OCI-LY3 (cell line): ENCODE measurements at regions not wholly inside any gene's neighbourhood (a gene's known extent, or its start where the extent isn't known, plus 50 kb on each side); places are given as distances from the start of the nearest gene placed in this dataset.

Experiments
- H2AFZ ChIP-seq: fragments of 200-600, 300-600 bp; shearing (Covaris generic); 2 replicates; pipeline ENCODE4 v1.6.0; 2014; ENCODE audit warnings: antibody characterized with exemption, low read depth, low read length
- H3K27ac ChIP-seq: fragments of 200-600, 300-600 bp; sonication (generic); 2 replicates; pipeline ENCODE4 v1.5.1; 2014; ENCODE audit warnings: mild to moderate bottlenecking, low read length, moderate library complexity, mixed read lengths
- H3K27me3 ChIP-seq: fragments of 200-600, 300-600 bp; sonication (generic); 2 replicates; pipeline ENCODE4 v1.6.1; 2014; ENCODE audit warnings: low read depth, low read length, mixed read lengths
- H3K36me3 ChIP-seq: fragments of 200-600, 300-600 bp; sonication (generic); replicated peaks from 2 replicates; pipeline ENCODE3; 2014; ENCODE audit warnings: low read depth, low read length, mixed read lengths
- H3K4me1 ChIP-seq: fragments of 300-600, 200-600 bp; sonication (generic); 2 replicates; pipeline ENCODE4 v1.6.1; 2014; ENCODE audit warnings: low read length, mixed read lengths
- H3K4me2 ChIP-seq: fragments of 200-600, 300-600 bp; sonication (generic); 2 replicates; pipeline ENCODE4 v1.6.1; 2014; ENCODE audit warnings: low read length, mixed read lengths
- H3K4me3 ChIP-seq: fragments of 300-600, 200-600 bp; sonication (generic); 2 replicates; pipeline ENCODE4 v1.5.1; 2014; ENCODE audit warnings: antibody characterized with exemption, mild to moderate bottlenecking, low read length, moderate library complexity
- H3K79me2 ChIP-seq: fragments of 300-600, 200-600 bp; shearing (Covaris generic); 2 replicates; pipeline ENCODE4 v1.6.1; 2014; ENCODE audit warnings: mild to moderate bottlenecking, low read length, mixed read lengths
- H3K9ac ChIP-seq: fragments of 300-600, 200-600 bp; shearing (Covaris generic); 2 replicates; pipeline ENCODE4 v1.6.0; 2014; ENCODE audit warnings: mild to moderate bottlenecking, low read length, moderate library complexity
- H3K9me3 ChIP-seq: fragments of 200-600, 300-600 bp; shearing (Covaris generic); 2 replicates; pipeline ENCODE4 v1.6.1; 2014; ENCODE audit warnings: low read length, mixed read lengths; ENCODE audit not compliant: insufficient read depth
- H4K20me1 ChIP-seq: fragments of 200-600, 300-600 bp; sonication (generic); 2 replicates; pipeline ENCODE4 v1.6.1; 2016; ENCODE audit warnings: low read length, mixed read lengths; ENCODE audit not compliant: insufficient read depth
- EZH2phosphoT487 ChIP-seq: fragments of 200-600 bp; shearing (Covaris generic); IDR thresholded peaks from 2 replicates; pipeline ENCODE4 v1.6.1; 2018; ENCODE audit warnings: antibody characterized with exemption, mixed run types, low read depth
- TF ChIP-seq, protein P1 (sequence below): fragments of 200-600, 300-600 bp; sonication (generic); IDR thresholded peaks from 2 replicates; pipeline ENCODE4 v1.5.1; 2014; ENCODE audit warnings: antibody characterized with exemption, low read length, low read depth

DNA sequence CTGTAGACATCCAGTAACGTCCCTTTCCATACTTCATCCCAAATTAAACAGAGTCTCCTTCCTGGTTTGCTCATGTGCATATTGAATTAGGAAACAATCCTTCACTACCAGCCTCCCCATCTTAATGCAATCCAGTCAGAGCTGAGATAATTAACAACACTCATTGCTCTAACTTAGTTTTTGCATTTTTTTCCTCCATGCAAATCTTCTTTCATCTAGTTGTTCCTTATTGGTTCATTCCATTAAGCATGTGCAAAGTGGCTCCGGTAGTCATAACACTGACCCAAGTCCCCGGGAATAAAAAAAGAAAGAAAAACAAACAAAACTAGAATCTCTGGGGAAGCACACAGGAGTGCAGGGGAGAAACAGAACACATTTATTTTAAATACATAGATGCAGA lies 1176.1 kb downstream of the GATA3 start:
- Histone ChIP-seq H4K20me1 (no peaks in the 10 kb centered on the region), H3K36me3 (no peaks in the 10 kb centered on the region), H3K27ac (no peak overlapping the region), H3K9ac (no peak overlapping the region), H3K79me2 (no peaks in the 10 kb centered on the region), H2AFZ (no peak overlapping the region), H3K9me3 (no peaks in the 10 kb centered on the region), H3K4me1 (no peaks in the 10 kb centered on the region), H3K4me2 (no peak overlapping the region), H3K27me3 (no peaks in the 10 kb centered on the region), H3K4me3 (no peak overlapping the region)
- TF ChIP-seq, protein P1, sequence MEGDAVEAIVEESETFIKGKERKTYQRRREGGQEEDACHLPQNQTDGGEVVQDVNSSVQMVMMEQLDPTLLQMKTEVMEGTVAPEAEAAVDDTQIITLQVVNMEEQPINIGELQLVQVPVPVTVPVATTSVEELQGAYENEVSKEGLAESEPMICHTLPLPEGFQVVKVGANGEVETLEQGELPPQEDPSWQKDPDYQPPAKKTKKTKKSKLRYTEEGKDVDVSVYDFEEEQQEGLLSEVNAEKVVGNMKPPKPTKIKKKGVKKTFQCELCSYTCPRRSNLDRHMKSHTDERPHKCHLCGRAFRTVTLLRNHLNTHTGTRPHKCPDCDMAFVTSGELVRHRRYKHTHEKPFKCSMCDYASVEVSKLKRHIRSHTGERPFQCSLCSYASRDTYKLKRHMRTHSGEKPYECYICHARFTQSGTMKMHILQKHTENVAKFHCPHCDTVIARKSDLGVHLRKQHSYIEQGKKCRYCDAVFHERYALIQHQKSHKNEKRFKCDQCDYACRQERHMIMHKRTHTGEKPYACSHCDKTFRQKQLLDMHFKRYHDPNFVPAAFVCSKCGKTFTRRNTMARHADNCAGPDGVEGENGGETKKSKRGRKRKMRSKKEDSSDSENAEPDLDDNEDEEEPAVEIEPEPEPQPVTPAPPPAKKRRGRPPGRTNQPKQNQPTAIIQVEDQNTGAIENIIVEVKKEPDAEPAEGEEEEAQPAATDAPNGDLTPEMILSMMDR = no peak
- TF ChIP-seq EZH2phosphoT487 = no peak

DNA sequence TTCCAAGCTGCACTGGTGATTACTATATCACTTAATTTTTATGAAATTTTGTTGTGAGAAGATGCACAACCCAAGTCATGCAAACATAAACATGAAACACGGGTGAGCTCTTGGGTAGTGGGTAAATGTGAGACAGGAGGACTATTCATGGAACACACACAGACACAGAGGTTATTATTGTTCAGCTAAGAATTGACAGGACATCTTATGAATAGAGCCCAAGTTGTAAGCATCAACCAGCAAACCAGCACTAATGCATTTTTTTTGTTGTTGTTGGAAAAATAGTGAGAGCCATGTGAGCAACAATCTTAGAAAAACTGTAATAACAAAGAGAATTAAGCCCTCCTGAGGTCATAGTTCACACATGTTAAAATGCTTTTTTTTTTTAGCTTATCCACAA lies 1179.7 kb downstream of the GATA3 start:
- no peak overlapping the region for H3K9ac ChIP-seq
- H3K36me3 ChIP-seq = no peaks in the 10 kb centered on the region
- H3K27me3 ChIP-seq = no peaks in the 10 kb centered on the region
- H4K20me1 ChIP-seq = no peaks in the 10 kb centered on the region
- no peaks in the 10 kb centered on the region for H3K79me2 ChIP-seq
- no peak overlapping the region for H3K4me2 ChIP-seq
- TF ChIP-seq EZH2phosphoT487 = no peak
- TF ChIP-seq, protein P1 = no peak
- no peak overlapping the region for H3K4me3 ChIP-seq
- H3K4me1 ChIP-seq = no peaks in the 10 kb centered on the region
- H3K9me3 ChIP-seq = no peaks in the 10 kb centered on the region
- H3K27ac ChIP-seq = no peak overlapping the region
- no peak overlapping the region for H2AFZ ChIP-seq

DNA sequence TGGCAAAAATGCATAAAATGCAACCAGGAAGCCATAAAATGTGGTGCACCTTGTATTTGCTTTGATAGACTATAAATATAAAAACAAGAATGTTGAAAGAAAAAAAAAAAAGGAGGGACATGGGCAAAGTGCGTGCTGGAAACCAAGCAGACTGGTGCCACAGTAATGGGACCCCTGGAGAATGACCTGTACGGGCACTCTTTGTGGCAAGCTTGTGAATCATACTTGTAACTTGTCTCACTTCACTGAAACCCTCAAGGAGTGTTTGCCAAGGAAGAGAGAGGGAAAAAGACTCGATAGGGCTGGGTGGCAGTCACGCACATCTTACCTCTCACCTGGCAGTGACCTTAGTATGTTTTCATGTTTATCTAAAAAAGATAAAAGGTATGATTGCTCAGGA lies 1183.6 kb downstream of the GATA3 start:
- Histone ChIP-seq H3K27ac (no peak overlapping the region), H3K27me3 (no peaks in the 10 kb centered on the region), H2AFZ (no peak overlapping the region), H3K9ac (no peak overlapping the region), H3K9me3 (no peaks in the 10 kb centered on the region), H4K20me1 (no peaks in the 10 kb centered on the region), H3K4me1 (no peaks in the 10 kb centered on the region), H3K4me3 (no peak overlapping the region), H3K4me2 (no peak overlapping the region), H3K36me3 (no peaks in the 10 kb centered on the region), H3K79me2 (no peaks in the 10 kb centered on the region)
- TF ChIP-seq, protein P1 = no peak
- TF ChIP-seq EZH2phosphoT487 = no peak

DNA sequence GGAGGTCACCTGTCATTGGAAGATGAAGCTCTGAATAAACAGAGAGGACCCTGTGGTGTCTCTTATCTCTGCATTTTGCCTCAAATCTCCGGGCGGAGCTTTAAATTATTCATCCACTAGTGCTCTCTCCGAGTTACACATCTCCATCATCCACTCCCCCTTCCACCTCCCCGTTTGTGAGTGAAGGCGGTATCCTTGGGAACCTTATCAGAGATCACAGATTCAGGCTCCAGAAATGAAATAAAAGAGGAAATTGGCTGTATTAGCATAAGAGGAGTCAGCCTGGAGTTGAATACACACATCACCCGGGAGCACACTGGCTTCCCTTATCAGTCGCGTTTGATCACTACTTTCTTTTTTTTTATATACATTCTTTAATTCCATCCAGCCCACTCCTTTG lies 1184.8 kb downstream of the GATA3 start:
- Histone ChIP-seq H4K20me1 (no peaks in the 10 kb centered on the region), H3K9me3 (no peaks in the 10 kb centered on the region), H3K27me3 (no peaks in the 10 kb centered on the region), H2AFZ (no peak overlapping the region), H3K4me3 (no peak overlapping the region), H3K4me1 (no peaks in the 10 kb centered on the region), H3K27ac (no peak overlapping the region), H3K9ac (no peak overlapping the region), H3K4me2 (no peak overlapping the region), H3K79me2 (no peaks in the 10 kb centered on the region), H3K36me3 (no peaks in the 10 kb centered on the region)
- TF ChIP-seq EZH2phosphoT487 = no peak
- TF ChIP-seq, protein P1 = no peak
